Glutamatergic neuron (in vitro differentiated cells): ENCODE measurements at regions not wholly inside any gene's neighbourhood (a gene's known extent, or its start where the extent isn't known, plus 50 kb on each side); places are given as distances from the start of the nearest gene placed in this dataset.

ENCODE experiments used
- DNase-seq: peaks from one replicate; pipeline ENCODE4 v3.0.0; 2022
- H3K27ac Mint-ChIP-seq: one replicate; pipeline ENCODE4 v1.8.0; 2020; ENCODE audit warnings: mild to moderate bottlenecking, mixed read lengths, inconsistent platforms; ENCODE audit not compliant: unreplicated experiment
- H3K27me3 Mint-ChIP-seq: one replicate; pipeline ENCODE4 v1.8.0; 2020; ENCODE audit warnings: mild to moderate bottlenecking, moderate library complexity, mixed read lengths, inconsistent platforms; ENCODE audit not compliant: unreplicated experiment
- H3K36me3 Mint-ChIP-seq: one replicate; pipeline ENCODE4 v1.8.0; 2020; ENCODE audit warnings: mild to moderate bottlenecking, mixed read lengths, inconsistent platforms; ENCODE audit not compliant: unreplicated experiment
- H3K4me1 Mint-ChIP-seq: one replicate; pipeline ENCODE4 v1.8.0; 2020; ENCODE audit warnings: mild to moderate bottlenecking, low read depth, mixed read lengths, inconsistent platforms; ENCODE audit not compliant: unreplicated experiment
- H3K4me3 Mint-ChIP-seq: one replicate; pipeline ENCODE4 v1.8.0; 2020; ENCODE audit warnings: mild to moderate bottlenecking, mixed read lengths, inconsistent platforms; ENCODE audit not compliant: unreplicated experiment
- H3K9me3 Mint-ChIP-seq: one replicate; pipeline ENCODE4 v1.8.0; 2020; ENCODE audit warnings: mild to moderate bottlenecking, moderate library complexity, mixed read lengths, inconsistent platforms; ENCODE audit not compliant: unreplicated experiment
- TF ChIP-seq, protein P1 (sequence below): fragments of 200-600 bp; sonication (generic); IDR thresholded peaks from one replicate; pipeline ENCODE4 v1.5.0; 2021; ENCODE audit not compliant: partially characterized antibody, unreplicated experiment

GRCh38 chr5:138626333-138626944, 51.2 kb upstream of the HSPA9 start:
- H3K27ac Mint-ChIP-seq = no peak overlapping the region
- no peaks in the 10 kb centered on the region for H3K36me3 Mint-ChIP-seq
- no peaks in the 10 kb centered on the region for H3K4me1 Mint-ChIP-seq
- no peak overlapping the region for H3K4me3 Mint-ChIP-seq
- DNase-seq = no peak
- no peaks in the 10 kb centered on the region for H3K27me3 Mint-ChIP-seq
- TF ChIP-seq, protein P1, sequence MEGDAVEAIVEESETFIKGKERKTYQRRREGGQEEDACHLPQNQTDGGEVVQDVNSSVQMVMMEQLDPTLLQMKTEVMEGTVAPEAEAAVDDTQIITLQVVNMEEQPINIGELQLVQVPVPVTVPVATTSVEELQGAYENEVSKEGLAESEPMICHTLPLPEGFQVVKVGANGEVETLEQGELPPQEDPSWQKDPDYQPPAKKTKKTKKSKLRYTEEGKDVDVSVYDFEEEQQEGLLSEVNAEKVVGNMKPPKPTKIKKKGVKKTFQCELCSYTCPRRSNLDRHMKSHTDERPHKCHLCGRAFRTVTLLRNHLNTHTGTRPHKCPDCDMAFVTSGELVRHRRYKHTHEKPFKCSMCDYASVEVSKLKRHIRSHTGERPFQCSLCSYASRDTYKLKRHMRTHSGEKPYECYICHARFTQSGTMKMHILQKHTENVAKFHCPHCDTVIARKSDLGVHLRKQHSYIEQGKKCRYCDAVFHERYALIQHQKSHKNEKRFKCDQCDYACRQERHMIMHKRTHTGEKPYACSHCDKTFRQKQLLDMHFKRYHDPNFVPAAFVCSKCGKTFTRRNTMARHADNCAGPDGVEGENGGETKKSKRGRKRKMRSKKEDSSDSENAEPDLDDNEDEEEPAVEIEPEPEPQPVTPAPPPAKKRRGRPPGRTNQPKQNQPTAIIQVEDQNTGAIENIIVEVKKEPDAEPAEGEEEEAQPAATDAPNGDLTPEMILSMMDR = no peak
- no peaks in the 10 kb centered on the region for H3K9me3 Mint-ChIP-seq

GRCh38 chr5:138625134-138625533, 49.9 kb upstream of the HSPA9 start:
- Mint-ChIP-seq H3K36me3 (peaks cover 4% of the 10 kb centered on the region), H3K9me3 (no peaks in the 10 kb centered on the region), H3K27me3 (no peaks in the 10 kb centered on the region), H3K4me3 (no peak overlapping the region), H3K27ac (no peak overlapping the region), H3K4me1 (no peaks in the 10 kb centered on the region)
- TF ChIP-seq, protein P1 = no peak
- DNase-seq = no peak
